OCI-LY7 (cell line): ENCODE measurements at regions not wholly inside any gene's neighbourhood (a gene's known extent, or its start where the extent isn't known, plus 50 kb on each side); places are given as distances from the start of the nearest gene placed in this dataset.

Experiments used
- CTCF ChIP-seq: fragments of 200-600 bp; sonication (generic); conservative IDR thresholded peaks from 2 replicates; pipeline ENCODE4 v1.5.1; 2014; ENCODE audit warnings: mild to moderate bottlenecking, antibody characterized with exemption, low read length, moderate library complexity, mixed read lengths
- EZH2phosphoT487 ChIP-seq: fragments of 200-600 bp; sonication (generic); IDR thresholded peaks from 2 replicates; pipeline ENCODE4 v1.6.1; 2018; ENCODE audit warnings: low read depth, borderline replicate concordance, mild to moderate bottlenecking, mixed run types, antibody characterized with exemption, low read length, moderate library complexity, mixed read lengths

- TF ChIP-seq CTCF (no peak), EZH2phosphoT487 (no peak)
Measured at GRCh38 chr5:21594566-21594965, 1258.6 kb downstream of the CDH12 start.
